ENCODE measurements at regions not wholly inside any gene's neighbourhood (a gene's known extent, or its start where the extent isn't known, plus 50 kb on each side); places are given as distances from the start of the nearest gene placed in this dataset.

DNA sequence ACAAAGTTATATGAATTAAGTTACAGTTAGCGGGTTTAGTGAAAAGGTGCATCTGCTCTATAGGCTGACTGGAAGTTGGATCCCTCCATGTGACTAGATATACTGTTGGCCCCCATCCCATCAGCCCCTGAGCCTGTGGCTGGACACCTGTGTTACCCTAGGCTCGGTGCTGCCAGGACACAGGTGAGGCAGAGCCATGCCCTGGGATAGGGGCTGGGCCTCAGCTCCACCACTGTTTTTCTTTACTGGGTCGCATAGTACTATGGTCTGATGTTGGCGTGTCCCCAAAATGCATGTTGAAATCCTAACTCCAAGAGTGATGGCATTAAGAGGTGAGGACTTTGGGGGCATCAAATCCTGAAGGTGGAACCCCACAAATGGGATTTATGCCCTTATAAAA lies 638.6 kb upstream of the ID2 start:
- DNase-seq (ENCODE audit: insufficient read length, low spot score), result no peak
- FAIRE-seq, result no peak

GRCh38 chr2:8044046-8044594 lies 637.7 kb upstream of the ID2 start:
- FAIRE-seq, result no peak
- DNase-seq (ENCODE audit: insufficient read length, low spot score), result no peak

GRCh38 chr2:8045081-8045614 lies 636.7 kb upstream of the ID2 start:
- no peak for FAIRE-seq

DNA sequence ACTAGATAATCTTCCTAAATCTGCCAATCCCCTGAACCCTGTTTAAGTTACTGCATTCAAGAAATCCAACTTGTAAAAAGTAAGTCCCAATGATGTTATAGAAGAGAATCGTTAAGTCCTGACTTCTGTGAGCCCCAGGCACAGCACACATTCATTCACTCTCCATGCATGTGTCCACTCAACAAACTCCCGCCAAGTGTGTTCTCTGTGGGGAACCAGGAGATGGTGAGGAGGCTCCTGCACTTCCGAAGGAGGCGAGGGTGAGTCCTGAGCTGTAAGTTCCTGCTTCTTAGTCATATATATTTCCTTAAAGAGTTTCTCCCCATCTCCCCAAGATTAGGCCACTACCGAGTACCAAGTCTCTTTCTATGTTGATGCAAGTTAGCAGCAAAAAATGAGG lies 635.0 kb upstream of the ID2 start:
- FAIRE-seq (no peak), DNase-seq (ENCODE audit: insufficient read length, low spot score) (no peak)

More at GRCh38 chr2:8045081-8045614, 636.7 kb upstream of the ID2 start:
- no peak for DNase-seq (ENCODE audit: insufficient read length, low spot score)

DNA sequence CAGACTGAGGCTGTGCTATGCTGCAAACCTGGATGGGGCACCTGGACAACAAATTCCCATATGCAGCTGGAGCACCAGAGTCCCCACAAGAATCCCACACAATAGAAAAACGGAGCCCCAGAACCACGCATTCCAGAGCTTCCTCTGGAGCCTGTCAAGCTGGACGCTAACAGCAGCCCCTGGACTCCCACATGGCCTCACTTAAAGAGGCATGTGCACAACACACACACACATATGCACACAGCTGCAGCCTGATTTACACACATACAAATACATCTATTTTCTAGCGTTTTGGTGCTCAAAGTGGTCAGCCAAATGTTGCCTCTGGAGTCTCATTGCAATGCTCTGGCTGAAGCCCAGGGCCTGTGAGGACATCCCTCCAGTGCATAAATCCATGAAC lies 632.7 kb upstream of the ID2 start:
- no peak for DNase-seq (ENCODE audit: insufficient read length, low spot score)
- no peak for FAIRE-seq

DNA sequence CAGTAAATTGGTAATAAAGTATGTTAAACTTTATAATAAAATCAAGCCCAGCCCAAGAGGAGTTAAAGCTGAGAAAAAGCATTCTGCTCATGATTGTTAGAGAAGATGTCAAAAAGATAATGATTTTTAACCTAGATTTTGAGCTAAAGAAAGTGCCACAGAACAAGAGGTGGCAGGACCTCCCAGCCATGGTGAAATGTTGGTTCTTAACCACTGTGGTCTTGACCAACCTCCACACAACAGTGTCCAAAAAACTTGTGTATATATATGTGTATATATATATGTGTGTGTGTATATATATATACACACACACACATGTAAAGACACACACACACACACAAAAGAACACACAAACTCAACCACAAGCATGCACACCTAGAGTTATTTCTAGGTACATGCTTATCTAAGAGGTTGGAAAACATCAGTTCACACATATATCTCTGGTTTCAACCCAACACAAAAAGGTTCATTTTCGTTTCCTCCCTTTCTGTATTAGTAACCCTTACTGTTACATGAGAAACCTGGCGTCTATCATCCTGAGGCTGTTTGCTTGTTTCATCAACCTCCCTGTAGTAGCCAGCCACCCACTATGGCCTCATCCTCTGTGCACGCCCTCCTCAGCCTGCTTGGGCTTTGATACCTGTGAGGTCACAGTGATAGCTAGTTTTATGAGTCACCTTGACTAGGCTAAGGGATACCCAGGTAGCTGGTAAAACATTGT lies 631.8 kb upstream of the ID2 start:
- FAIRE-seq, result no peak
- DNase-seq (ENCODE audit: insufficient read length, low spot score), result no peak

- no peak for DNase-seq (ENCODE audit: insufficient read length, low spot score)
- FAIRE-seq, result no peak
Observed at GRCh38 chr2:8053216-8053615, 628.6 kb upstream of the ID2 start.

GRCh38 chr2:8054070-8054469 lies 627.8 kb upstream of the ID2 start:
- DNase-seq (ENCODE audit: insufficient read length, low spot score), result no peak
- FAIRE-seq, result no peak

DNA sequence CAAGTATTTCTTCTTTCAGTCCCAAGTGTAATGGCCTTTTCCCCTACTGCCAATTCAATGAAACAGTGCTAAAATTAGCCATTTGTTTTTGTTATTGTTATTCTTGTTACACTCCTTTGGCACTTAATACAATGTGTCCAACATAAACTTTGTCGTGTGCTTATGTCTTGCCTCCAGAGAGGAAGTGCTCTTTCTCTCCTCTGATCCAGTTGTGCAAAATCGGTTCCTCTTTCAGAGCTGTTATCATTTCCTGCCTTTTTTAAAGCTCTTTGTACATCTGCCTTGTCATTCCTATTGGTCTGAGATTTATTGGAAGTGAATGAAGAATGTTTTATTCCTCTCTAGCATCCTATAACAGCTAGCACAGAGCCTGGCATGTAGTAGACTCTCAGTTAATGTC lies 623.2 kb upstream of the ID2 start:
- FAIRE-seq, result no peak
- DNase-seq (ENCODE audit: insufficient read length, low spot score), result no peak

DNA sequence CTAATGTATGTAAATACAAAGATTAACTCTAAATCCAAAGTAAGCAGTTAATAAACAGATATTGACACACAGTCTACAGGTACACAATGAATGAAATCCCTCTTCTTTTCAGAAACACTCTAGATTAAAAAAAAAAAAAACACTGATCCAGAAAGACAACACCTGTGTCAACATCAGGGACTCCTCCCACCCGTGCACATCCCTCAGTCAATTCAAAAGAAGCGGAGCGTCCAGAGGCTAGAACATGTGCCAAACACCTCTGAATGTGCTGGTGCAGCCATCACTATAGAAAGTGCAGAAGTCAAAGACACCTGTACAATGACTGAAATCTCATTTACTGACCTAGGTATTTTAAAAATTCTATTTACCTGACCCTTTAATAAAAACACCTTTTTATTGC lies 622.6 kb upstream of the ID2 start:
- no peak for FAIRE-seq
- DNase-seq (ENCODE audit: insufficient read length, low spot score), result no peak

DNA sequence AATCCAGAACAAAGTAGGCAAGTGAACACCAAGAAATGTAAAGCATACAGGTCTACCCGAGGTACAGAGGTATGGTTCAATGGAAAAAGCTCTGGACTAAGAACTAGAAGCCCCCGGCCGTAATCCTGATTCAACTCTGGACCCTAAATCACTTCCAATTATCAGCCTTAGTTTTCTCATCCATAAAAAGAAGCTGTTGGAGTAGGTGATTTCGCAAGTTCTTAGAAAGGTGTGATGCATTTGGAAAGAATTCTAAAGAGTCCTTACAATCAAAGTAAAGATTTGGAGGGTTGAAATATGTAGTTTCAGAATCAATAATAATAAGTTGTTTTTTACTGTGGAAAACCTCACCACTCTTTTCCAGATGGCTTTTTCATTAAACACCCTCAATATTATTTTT lies 622.1 kb upstream of the ID2 start:
- FAIRE-seq (no peak), DNase-seq (ENCODE audit: insufficient read length, low spot score) (no peak)

DNA sequence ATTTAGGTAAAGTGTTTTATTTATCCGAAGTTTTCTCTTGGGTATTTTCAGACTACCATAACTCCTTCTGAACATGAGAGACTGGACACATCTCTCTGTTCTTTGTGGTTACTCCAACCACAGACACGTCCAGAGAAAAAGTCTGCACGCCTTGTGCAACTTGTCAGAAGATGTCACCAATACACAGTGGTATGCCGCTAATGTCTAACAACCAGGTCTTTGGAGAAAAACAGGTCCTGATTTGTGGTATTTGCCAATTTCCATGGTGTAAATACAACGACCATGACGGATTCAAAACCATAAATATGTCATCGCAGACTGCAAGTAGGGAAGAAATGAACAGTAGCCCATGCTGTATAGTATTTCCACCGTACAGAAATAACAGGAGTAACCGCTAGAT lies 620.6 kb upstream of the ID2 start:
- FAIRE-seq (no peak), DNase-seq (ENCODE audit: insufficient read length, low spot score) (no peak)

- no peak for FAIRE-seq
- no peak for DNase-seq (ENCODE audit: insufficient read length, low spot score)
Observed at GRCh38 chr2:8064603-8065002, 617.3 kb upstream of the ID2 start.

- DNase-seq (ENCODE audit: insufficient read length, low spot score), result no peak
- FAIRE-seq, result no peak
Observed at GRCh38 chr2:8065191-8065590, 616.7 kb upstream of the ID2 start.

GRCh38 chr2:8067784-8068336 lies 614.0 kb upstream of the ID2 start:
- DNase-seq (ENCODE audit: insufficient read length, low spot score) (no peak), FAIRE-seq (no peak)

GRCh38 chr2:8072907-8073306 lies 608.9 kb upstream of the ID2 start:
- no peak for DNase-seq (ENCODE audit: insufficient read length, low spot score)
- no peak for FAIRE-seq

- FAIRE-seq, result no peak
- no peak for DNase-seq (ENCODE audit: insufficient read length, low spot score)
Observed at GRCh38 chr2:8073916-8074315, 607.9 kb upstream of the ID2 start.

DNA sequence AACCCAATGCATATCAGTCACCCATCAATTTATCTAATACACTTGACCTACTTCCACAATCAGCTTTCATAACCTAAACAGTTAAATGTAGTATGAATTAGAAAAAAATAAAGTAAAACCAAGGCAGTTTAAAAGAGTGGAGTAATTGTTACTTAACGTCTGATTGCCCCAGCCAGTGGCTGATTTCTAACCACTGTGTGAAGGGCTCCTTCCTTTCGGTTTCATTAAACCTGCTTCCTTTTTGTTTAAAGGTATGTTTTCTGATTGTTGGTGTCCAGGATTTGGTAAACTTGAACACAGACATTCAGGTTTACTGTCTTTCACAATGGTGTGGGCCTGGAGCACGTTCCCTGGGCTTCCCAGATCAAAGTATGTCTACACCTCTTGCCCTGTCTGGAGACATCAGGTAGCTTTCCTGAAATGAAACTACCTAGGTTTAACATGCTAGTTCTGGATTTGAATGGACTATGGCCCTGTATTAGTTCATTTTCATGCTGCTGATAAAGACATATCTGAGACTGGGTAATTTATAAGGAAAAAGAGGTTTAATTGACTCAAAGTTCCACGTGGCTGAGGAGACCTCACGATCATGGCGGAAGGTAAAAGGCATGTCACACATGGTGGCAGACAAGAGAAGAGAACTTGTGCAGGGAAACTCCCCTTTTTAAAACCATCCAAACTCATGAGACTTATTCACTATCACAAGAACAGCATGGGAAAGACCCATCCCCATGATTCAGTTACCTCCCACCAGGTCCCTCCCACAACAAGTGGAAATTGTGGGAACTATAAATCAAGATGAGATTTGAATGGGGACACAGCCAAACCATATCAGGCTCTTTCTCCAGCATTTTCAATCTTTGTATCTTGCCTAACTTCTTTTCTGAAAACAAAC lies 605.2 kb upstream of the ID2 start:
- DNase-seq (ENCODE audit: insufficient read length, low spot score) (no peak), FAIRE-seq (no peak)

DNA sequence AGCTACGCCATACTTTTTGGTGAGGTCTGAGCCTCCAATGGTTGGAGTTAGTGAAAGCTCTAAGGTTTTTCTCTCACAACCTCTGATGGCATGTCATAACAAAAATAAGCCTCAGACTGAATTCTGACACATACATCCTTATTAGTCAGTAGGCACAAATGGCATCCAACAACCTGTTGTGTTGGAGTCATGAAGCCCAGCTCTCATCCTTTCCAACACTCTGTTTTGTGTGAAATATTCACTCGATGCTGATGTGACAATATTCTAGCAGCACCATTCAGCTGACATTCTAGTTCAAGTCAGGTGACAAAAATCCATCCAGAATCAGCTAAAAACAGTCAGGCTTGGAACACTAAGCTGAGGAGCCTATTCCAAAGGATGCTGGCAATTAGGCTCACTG lies 603.2 kb upstream of the ID2 start:
- DNase-seq (ENCODE audit: insufficient read length, low spot score) (no peak), FAIRE-seq (no peak)

DNA sequence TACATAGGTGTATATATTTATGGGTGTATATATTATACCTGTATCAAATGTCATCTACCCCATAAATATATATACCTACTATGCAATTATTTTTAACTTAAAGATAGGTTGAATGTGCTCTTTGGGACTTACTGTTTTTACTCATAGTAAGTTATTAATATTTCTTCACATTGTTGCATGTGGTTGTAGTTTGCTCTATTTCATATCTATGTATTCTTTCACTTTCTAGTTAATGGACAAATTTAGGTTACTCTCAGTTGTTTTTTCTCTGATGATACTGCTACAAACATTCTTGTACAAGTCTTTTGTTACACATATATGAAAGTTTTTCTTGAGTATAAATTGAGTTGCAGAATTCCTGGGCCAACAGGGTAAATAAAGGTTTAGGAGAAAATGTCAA lies 601.8 kb upstream of the ID2 start:
- no peak for FAIRE-seq

GRCh38 chr2:8081130-8081529 lies 600.7 kb upstream of the ID2 start:
- no peak for FAIRE-seq
- DNase-seq (ENCODE audit: insufficient read length, low spot score), result no peak

More for the DNA sequence above, 601.8 kb upstream of the ID2 start:
- no peak for DNase-seq (ENCODE audit: insufficient read length, low spot score)
